ELR (cell line): ENCODE measurements at regions not wholly inside any gene's neighbourhood (a gene's known extent, or its start where the extent isn't known, plus 50 kb on each side); places are given as distances from the start of the nearest gene placed in this dataset.
"Not testable (repeated sequence)": the region's sequence is repeated elsewhere in the genome, so short reads cannot be mapped to it uniquely, and the experiment has no call there.

Experiments used
- DNase-seq: peaks from one replicate; pipeline ENCODE4 v3.0.0-alpha.2; 2015; ENCODE audit warnings: low read depth

DNA sequence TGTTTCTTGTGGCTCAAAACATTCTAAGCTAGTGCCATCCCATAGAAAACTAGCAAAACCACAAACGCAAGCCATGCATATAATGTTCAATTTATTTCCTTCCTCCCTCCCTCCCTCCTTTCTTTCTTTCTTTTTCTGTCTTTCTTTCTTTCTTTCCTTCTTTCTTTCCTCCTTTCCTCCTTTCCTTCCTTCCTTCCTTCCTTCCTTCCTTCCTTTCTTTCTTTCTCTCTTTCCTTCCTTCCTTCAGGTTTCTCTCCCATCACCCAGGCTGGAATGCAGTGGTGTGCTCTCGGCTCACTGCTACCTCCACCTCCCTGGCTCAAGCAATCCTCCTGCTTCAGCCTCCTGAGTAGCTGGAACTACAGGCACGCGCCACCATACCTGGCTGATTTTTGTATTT, 492.8 kb upstream of the PROK2 start:
- DNase-seq: no peak

DNA sequence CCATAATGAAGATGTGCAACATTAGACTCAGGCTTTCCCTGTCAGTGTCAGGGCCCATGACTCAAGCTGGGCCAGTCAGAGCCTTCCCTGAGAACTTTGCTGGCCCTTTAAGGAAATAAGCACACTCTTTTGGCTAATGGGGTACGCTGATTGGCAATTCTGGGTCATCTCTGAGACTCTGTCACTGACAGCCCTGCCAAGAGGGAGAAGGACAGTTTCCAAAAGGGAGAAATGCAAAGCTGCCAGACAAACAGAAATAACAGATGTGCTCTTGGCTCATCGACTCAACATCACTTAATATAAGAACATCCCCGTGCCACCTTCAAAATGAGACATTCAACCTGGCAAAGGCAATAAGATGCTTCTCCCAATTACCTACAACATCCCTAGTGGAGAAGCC, 491.9 kb upstream of the PROK2 start:
- no peak for DNase-seq

DNA sequence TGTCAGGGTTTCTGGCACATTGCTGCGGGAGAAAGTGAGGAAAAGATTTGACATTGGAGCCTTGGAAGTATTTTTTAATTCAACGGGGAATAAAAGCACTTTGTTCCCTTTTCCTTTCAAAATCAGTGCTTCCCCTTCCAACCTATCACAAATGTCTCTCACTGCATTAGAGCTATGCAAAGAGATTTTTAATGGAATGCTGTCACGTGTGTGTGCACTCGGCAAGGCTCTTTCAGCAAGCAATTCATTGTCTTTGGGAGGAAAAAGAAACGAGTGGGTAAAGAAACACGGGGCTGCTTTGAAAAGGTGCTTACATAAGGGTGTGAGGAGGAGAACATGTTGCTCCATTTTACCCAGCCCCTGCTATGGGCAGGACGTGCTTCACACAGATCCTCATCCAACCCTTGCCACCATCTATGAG, 490.4 kb upstream of the PROK2 start:
- no peak for DNase-seq

DNA sequence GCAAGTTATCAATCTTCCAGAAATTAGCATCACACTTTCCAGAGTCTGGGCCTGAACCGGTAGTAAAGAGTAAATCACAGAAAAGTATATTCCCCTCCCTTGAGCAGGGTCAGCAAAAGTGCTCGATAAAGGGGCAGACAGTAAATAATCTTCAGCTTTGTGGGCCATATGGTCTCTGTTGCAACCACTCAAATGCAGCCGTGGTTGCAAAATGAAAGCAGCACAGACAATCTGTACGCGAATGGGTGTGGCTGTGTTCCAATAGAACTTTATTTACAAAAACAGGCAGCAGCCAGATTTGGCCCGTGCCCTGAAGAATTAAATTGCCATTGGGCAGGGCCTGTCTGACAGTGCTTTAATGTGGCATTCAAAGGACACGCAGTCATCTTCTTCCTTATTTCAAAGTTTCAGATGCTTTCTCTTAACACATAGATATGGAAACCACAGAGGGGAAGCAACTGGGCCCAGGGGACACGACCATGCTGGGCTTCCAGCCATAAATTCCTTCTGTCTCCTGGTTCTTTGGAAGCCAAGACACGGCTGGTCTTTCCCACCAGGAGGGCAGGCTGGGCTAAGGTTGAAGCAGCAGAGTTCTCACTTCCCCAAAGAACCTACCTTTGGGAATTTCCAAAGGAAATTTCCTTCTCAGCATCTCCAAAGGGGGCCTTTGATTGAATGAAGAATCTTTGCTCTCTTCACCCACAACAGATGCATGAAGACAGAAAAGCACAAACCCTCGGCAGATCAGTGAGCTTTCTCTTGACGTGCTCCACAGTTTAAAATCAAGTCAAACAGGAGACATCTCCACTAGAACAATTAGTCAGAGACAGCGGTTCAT, 489.8 kb upstream of the PROK2 start:
- DNase-seq: peak; percentile 21

DNA sequence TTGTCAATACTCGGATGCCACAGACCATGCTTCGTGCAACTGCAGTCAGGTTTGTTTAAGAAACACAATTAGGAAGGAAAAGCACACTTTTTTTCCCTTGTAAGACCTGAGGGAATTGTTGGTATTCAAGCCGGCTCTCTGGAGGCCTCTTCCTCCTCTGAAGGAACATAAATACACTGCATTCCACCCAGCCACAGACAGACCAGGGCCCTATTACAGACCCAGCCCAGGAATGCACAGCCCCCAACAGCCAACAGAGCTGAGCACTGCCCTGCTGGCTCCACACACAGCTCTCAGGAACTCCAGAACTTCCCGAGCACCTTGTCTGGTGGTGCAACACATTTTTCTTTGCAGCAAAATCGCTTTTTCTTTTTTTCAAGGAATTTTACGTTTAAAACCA, 488.7 kb upstream of the PROK2 start:
- peak; percentile 29 for DNase-seq

DNA sequence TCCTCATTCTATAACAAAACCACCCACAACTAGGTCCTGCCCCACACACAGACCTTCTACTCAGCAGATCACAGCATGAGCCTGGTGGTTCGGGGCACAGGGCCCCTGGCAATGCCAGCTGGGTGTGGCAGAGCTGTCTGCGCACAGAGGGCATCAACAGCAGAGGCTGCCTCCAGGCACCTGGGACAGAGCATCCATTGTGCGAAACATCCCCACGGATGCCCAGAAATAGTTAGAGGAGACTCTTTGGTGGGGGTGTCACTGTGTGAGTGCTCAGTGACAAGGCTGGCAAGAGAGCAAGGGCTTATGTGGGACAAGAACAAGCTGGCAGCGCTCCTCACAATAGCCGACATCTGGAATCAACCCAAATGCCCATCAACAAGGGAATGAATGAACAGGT, 487.4 kb upstream of the PROK2 start:
- no peak for DNase-seq

DNA sequence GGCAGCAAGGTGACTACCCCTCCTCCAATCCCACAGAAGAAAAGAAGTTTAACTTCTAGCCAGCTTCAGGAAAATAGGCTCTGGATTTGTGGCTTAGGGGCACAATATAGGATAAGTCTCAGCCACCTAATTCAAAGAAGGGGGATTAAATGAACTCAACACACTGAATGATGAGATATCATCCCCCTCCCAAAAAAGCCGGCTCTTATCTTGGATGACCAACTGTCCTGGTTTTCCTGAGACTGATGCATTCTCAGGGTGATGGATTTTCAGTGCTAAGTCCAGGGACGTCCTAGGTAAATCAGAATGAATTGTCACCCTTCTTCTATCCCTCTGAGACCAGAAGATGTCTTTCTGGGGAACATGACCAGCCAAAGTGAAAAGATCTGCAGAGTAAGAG, 487.0 kb upstream of the PROK2 start:
- no peak for DNase-seq

DNA sequence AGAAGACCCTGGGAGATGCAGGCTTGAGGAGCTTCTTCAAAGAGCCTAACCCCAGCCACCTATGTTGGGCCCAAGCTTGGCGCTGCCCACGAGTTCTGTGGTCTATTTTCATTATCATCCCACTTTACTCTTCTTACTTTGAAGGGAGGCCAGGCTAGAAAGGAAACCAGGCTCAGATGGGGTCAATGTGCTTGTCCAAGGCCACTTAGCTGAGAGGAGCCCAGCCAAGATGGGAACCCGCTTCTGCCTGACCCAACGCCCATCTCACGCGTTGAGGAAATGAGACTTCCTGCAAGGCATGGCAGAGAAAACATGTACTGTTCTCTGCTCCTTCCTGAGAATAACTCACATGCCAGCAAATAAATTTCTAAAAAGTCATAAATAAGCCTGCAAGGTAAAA, 486.3 kb upstream of the PROK2 start:
- DNase-seq: no peak

DNA sequence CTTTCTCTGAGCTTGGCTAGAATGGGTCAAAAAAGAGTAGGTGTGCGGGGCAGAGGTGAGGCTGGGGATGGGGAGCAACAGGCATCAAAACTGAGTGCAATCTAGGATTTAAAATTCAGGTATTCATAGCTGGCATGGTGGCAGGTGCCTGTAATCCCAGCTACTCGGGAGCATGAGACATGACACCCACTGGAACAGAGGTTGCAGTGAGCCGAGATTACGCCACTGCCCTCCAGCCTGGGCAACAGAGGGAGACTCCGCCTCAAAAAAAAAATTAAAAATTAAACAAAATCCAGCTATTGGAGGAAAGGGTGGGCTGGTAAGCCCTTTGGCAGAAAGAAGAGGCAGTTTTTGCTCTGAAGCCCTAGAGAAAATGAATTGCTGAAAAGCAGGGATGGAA, 485.8 kb upstream of the PROK2 start:
- DNase-seq: no peak

DNA sequence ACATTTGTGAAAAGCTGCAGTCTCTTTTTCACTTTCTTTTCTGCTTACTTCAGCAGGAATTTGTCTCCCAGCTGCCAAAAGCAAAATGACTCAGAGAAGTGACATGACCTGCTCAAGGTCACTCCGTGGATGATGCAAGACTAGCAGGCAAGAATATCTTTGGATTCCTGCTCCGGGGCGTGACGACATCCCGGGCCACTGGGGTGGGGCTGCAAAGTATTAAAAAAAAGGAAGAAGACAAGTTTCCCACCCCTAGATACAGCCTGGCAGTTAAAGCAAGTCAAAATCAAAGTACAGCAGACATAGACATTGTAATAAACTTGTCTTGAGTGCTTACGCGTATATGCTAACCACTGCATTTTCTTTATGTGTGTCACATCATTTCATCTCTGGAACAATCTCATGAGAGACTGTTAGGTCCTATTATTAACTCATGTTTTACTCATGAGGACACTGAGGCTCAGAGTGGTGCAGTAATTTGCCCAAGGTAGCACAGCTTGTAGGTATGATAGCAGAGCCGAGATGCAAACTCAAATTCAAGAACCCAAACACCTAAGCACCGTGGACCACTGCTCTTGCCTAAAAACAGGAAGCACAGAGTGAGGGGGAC, 485.2 kb upstream of the PROK2 start:
- peak; percentile 83 for DNase-seq

DNA sequence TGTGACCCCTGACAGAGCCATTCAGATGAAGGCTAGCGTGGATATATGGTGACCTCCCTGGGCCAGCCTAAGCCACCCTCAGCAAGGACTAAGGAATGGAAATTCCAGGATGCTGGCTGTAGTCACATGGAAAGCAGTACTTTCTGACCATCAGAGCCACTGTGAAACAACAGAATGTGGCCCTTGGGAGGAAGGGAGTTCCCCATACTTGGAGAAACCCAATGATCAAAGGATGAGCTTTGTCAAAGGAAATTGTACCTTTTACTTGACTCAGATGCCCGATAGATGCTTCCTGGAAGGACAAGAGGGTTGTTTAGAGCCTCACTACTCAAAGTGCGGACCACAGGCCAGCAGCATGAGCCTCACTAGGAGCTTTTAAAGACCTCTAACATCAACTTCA, 484.5 kb upstream of the PROK2 start:
- no peak for DNase-seq

DNA sequence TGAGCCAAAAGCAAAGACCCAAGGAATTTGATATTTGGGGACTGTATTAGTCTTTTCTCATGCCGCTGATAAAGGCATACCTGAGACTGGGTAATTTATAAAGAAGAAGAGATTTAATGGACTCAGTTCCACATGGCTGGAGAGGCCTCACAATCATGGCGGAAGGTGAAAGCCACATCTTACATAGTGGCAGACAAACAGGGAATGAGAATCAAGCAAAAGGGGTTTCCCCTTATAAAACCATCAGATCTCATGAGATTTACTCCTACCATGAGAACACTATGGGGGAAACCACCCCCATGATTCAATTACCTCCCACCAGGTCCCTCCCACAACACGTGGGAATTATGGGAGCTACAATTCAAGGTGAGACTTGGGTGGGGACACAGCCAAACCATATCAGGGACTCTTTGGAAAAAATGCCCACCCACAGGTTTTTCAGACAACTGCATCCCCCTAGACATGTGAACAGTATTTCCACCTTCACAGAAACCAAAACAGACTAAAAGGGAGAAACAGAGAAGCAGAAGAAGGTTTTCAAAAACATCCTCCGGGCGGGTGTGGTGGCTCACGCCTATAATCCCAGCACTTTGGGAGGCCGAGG, 482.1 kb upstream of the PROK2 start:
- DNase-seq: not testable (repeated sequence)

DNA sequence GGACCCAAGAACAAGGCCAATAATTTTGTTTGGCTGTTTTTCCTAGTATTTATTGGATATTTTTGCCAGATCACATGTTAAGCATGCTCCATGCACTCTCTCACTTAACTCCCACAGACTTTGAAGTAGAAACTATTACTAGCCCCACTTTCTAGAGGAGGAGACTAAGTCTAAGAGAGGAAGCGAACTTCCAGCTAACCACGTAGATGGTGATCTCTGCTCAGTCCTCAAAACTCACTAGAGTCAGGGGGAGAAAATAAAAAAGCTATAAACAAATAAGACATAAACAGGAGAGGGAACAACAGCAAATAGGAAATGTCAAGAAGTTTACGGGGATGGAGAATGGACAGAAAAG, 481.0 kb upstream of the PROK2 start:
- DNase-seq: no peak

DNA sequence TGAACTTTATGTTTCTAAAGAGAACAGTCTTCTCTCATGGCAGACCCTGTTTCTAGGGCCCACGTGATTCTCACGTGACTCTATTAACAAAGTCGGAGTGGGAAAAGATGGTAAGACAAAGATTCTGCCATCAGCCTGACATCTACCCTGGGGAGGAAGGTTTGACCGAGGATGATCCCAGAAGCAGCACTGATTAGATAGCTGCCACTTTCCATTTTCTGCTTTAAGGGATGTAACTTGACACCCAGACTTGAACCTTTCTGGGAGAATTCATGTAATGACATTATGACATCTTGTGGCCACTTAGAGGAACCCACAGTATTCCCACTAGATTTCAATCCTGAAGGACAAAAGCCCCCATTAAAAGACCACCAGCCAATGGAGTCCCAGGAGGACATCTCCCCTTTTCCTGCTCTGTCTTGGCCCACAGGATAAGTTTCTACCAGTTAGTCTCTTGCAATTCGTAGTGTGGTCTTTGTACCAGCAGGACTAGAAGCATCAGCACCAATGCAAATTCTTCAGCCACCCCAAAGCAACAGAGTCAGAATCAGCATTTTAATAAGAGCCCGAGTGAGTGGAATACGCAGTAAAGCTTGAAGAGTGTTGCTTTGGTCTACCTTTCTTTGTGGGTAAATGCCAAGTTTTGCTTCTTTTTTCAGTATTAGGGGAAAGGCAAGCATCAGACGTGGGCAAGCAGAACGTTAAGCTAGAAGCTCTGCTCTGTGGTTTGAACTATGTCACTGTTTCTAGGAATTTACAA, 480.5 kb upstream of the PROK2 start:
- DNase-seq: peak; percentile 24

DNA sequence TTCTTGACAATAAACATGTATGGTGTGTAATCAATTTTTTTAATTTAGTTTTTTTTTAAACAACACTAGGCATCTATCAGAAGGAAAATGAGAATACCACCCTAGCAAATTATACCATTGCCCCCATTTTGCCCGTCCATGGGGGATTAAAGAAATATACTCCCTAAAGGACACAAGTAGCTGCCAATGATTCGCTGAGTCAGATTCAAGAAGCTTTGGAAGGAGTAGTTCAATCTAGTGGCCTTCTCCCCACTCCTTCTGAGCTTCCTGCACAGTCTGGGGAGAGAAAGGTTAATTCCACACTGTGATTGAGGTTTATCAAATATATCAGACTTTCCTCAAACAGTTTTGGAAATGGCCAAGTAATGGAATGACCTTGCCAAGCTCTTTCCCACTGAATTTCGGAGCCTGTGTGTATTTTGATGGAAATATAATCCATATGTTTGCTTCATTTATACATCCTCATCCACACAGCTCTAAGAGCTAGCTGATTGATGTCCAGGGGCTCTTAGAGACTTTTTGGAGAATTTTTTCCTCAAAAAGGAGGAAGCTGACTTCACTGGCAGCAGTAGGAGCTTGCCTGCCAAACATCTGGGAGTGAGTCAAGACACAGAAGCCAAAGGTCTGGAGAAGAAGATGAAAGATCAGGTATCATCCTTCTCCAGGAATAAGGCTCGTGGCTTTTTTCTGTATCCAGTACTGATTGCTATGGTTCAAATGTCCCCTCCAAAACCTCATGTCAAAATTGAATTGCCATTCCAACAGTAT, 478.5 kb upstream of the PROK2 start:
- DNase-seq: no peak

DNA sequence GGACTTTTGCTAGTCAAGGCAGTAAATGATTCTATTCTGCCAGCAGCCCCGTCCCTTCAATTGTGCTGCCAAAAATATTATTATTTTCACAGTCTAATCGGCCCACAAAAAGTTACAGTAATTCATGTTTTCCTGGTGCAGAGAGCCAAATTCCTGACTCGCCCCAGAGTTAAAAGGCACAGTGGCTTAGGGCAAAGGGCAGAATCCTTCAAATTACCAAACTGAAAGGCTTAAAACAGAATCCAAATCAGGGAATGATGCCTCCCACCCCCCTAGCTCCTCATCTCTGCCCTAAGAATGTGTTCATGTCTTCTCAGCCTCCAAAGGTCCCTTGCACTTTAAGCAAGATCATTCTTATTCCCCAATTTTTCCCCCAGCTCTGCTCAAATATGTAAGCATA, 477.8 kb upstream of the PROK2 start:
- DNase-seq: no peak

DNA sequence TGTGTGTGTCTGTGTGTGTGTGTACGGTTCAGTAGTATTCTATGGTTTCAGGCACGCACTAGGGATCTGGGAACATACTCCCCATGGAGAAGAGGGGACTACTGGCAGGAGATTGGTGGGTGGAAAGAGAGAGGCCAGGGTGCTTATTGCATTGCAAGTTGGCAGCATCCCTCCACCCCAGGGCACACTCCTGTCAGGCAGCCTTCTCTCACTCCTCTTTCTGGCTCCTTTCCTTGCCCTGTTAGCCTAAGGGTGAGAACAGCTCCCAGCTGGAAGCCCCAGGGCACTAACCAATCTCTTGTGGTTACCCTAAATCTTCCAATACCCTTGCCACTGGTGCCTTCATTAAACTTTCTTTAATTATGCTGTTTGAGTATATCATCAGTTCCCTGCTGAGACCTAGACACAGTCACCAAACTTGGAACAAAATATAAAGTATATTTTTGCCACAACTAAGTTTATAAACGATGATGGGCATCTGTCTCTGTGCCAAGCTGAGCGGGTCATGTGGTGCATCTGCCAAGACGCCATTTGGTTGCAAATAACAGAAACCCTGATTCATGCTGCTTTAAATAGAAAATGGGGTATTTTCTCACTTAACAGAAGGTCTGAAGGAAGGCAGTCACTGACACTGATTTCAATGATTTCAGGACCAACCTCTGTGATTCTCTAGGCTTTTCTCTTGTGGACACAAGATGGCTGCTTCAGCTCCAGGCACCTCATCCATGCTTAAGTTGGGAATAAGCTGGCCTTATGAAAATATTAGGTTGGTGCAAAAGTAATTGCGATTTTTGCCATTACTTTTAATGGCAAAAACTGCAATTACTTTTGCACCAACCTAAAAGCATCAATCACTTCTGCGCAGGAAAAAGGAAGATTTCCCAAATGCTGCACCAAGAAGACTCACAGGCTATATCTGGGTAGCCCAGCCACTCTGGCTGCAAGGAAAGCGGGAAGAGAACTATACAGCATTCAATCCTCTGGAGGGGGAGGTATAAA, 476.9 kb upstream of the PROK2 start:
- DNase-seq: no peak

DNA sequence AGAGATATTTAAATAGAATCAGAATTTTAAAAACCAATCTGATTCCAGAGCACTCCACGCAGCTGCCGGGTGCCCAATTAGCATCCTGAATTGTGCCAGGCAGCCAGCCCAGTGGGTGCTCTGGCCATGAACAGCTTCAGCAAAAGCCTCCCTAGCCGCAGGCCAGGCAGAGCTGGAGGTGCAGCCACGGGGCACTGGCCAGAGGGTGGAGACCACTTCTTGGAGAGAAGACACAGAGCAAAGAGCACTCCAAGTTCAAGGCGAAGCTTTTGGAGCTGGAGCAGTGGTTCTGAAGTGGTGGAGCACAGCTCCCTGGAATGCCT, 475.6 kb upstream of the PROK2 start:
- DNase-seq: no peak

DNA sequence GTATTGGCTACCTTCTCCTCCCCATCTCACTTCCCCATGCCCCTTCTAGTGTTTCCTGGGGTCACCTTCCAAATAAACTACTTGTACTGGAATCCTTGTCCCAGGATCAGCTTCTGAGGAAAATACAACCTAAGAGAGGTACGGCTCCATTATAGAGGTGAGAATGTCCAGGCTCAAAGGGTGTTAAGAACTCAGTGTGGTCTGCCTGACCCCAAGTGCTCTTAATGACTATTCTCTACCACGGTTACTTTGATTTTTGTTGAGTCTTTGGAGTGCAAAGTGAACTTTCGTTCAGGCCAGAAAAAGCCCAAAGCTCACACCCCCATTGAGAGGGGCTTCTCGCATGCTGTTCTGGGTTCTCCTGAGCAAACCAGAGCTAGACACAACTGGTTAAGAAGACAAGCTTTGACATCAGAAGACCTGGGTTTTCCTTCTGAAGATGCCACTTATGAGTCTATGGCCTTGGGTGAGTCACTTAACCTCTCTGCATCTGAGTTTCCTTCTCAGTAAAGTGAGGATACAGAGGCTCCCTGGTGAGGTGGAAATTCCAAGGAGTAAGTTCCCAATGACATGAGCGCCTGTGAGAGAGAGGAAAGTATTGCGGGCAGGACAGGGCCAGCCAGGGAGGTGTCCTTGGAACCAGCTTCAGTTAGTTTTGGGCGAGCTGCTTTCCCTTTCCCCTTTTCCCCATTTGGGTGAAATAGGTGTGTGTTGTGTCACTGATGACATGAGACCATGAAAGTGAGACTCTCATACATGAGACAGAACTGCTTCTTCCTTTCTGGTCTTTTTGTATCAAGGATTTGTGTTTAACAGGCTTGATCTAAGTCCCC, 475.0 kb upstream of the PROK2 start:
- peak; percentile 24 for DNase-seq
